IgD-negative memory B cell (primary cell): ENCODE measurements at regions not wholly inside any gene's neighbourhood (a gene's known extent, or its start where the extent isn't known, plus 50 kb on each side); places are given as distances from the start of the nearest gene placed in this dataset.
A peak's percentile ranks its signal among the peaks of the same experiment; 100 is the strongest.

Source experiments
- H3K27ac Mint-ChIP-seq, 3 donors: one replicate each; pipeline ENCODE4 v1.8.0; 2020 to 2022; ENCODE audit warnings: mild to moderate bottlenecking in 3 of 3, mixed read lengths in 3 of 3, moderate library complexity in 1 of 3
- H3K27me3 Mint-ChIP-seq: one replicate; pipeline ENCODE4 v1.8.0; 2021; ENCODE audit warnings: mixed read lengths
- H3K36me3 Mint-ChIP-seq: one replicate; pipeline ENCODE4 v1.8.0; 2020; ENCODE audit warnings: mild to moderate bottlenecking, mixed read lengths
- H3K4me1 Mint-ChIP-seq, 3 donors: one replicate each; pipeline ENCODE4 v1.8.0; 2020 to 2022; ENCODE audit warnings: mixed read lengths in 3 of 3, mild to moderate bottlenecking in 1 of 3
- H3K4me3 Mint-ChIP-seq, 4 donors: one replicate each; pipeline ENCODE4 v1.8.0; 2020 to 2022; ENCODE audit warnings: mild to moderate bottlenecking in 4 of 4, mixed read lengths in 4 of 4, moderate library complexity in 3 of 4
- H3K9me3 Mint-ChIP-seq, 3 donors: one replicate each; pipeline ENCODE4 v1.8.0; 2020 to 2021; ENCODE audit warnings: mixed read lengths in 3 of 3, mild to moderate bottlenecking in 1 of 3

GRCh38 chr13:64928696-64929499 lies 2301.2 kb downstream of the PCDH9 start:
- Mint-ChIP-seq H3K9me3 (no peaks in the 10 kb centered on the region), H3K27ac (no peak overlapping the region), H3K36me3 (no peaks in the 10 kb centered on the region), H3K27me3 (no peaks in the 10 kb centered on the region), H3K4me3 (no peak overlapping the region), H3K4me1 (no peaks in the 10 kb centered on the region)

DNA sequence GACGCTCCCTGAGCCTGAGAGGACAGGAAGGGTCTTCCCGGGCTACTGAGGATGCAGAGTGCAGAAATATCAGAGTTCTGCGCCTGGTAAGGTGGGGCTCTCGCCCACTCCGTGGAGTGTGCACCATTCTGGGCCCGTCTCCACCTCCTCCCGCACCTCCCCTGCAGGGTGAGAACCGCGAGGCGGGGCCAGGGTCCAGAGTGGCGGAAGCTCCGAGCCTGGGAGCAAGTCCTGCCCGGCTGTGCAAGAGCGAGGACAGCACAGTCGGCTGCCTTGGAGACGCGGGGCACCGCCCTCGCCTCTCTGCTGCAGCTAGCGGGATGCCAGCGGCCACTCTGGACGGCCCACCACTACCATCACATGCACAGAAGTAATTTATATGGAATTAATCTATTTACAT lies 2304.4 kb downstream of the PCDH9 start:
- H3K4me3 Mint-ChIP-seq: peak overlapping the region in 1 of 4 donors; percentile 23
- H3K27me3 Mint-ChIP-seq: no peaks in the 10 kb centered on the region
- peaks cover 0 to 7% (median 2%) of the 10 kb centered on the region in 3 donors for H3K9me3 Mint-ChIP-seq
- no peaks in the 10 kb centered on the region for H3K36me3 Mint-ChIP-seq
- H3K4me1 Mint-ChIP-seq: no peaks in the 10 kb centered on the region
- H3K27ac Mint-ChIP-seq: no peak overlapping the region

- Mint-ChIP-seq H3K4me1 (no peaks in the 10 kb centered on the region), H3K27me3 (no peaks in the 10 kb centered on the region), H3K9me3 (peaks cover 0 to 7% (median 2%) of the 10 kb centered on the region in 3 donors), H3K36me3 (no peaks in the 10 kb centered on the region), H3K4me3 (peak overlapping the region in 1 of 4 donors; percentile 23), H3K27ac (no peak overlapping the region)
Observed at GRCh38 chr13:64925284-64925683, 2304.9 kb downstream of the PCDH9 start.

GRCh38 chr13:64924401-64924800 lies 2305.7 kb downstream of the PCDH9 start:
- H3K4me3 Mint-ChIP-seq: no peak overlapping the region
- H3K9me3 Mint-ChIP-seq: peaks cover 0 to 7% (median 2%) of the 10 kb centered on the region in 3 donors
- no peaks in the 10 kb centered on the region for H3K36me3 Mint-ChIP-seq
- H3K27me3 Mint-ChIP-seq: no peaks in the 10 kb centered on the region
- no peak overlapping the region for H3K27ac Mint-ChIP-seq
- no peaks in the 10 kb centered on the region for H3K4me1 Mint-ChIP-seq

- Mint-ChIP-seq H3K36me3 (peaks cover 3% of the 10 kb centered on the region), H3K4me3 (no peak overlapping the region), H3K27ac (no peak overlapping the region), H3K4me1 (no peaks in the 10 kb centered on the region), H3K9me3 (peaks cover 2 to 17% (median 3%) of the 10 kb centered on the region in 3 donors), H3K27me3 (no peaks in the 10 kb centered on the region)
Observed at GRCh38 chr13:64917566-64917965, 2312.6 kb downstream of the PCDH9 start.

- H3K36me3 Mint-ChIP-seq: peaks cover 3% of the 10 kb centered on the region
- H3K9me3 Mint-ChIP-seq: peaks cover 3 to 10% (median 3%) of the 10 kb centered on the region in 3 donors
- H3K27ac Mint-ChIP-seq: no peak overlapping the region
- no peaks in the 10 kb centered on the region for H3K4me1 Mint-ChIP-seq
- no peak overlapping the region for H3K4me3 Mint-ChIP-seq
- no peaks in the 10 kb centered on the region for H3K27me3 Mint-ChIP-seq
Observed at GRCh38 chr13:64912141-64912540, 2318.0 kb downstream of the PCDH9 start.

DNA sequence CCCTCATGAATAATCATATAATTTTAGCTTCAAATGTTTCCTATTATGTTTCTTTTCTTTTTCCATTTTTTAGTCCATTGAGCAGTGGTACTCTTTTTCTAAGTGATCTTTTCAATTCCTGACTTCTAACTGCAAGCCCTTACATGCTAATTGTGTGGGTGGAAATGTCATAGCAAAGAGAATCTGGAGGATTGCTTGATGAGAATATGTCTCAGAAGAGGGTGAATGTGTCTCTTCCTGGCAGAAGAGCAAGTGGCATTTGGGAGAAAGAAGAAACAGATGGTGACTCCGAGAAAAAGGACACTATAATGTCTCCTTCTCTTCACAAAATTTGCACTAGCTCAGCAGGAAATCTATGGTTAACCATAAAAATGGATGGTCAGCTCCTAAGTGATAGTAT lies 2320.0 kb downstream of the PCDH9 start:
- Mint-ChIP-seq H3K27ac (no peak overlapping the region), H3K27me3 (no peaks in the 10 kb centered on the region), H3K4me1 (no peaks in the 10 kb centered on the region), H3K4me3 (no peak overlapping the region), H3K9me3 (peaks cover 3 to 10% (median 5%) of the 10 kb centered on the region in 3 donors), H3K36me3 (peaks cover 2% of the 10 kb centered on the region)

- H3K27me3 Mint-ChIP-seq: no peaks in the 10 kb centered on the region
- H3K27ac Mint-ChIP-seq: no peak overlapping the region
- H3K4me3 Mint-ChIP-seq: no peak overlapping the region
- no peaks in the 10 kb centered on the region for H3K4me1 Mint-ChIP-seq
- H3K36me3 Mint-ChIP-seq: peaks cover 2% of the 10 kb centered on the region
- peaks cover 3 to 10% (median 5%) of the 10 kb centered on the region in 3 donors for H3K9me3 Mint-ChIP-seq
Observed at GRCh38 chr13:64909184-64909583, 2321.0 kb downstream of the PCDH9 start.

GRCh38 chr13:64900039-64900438 lies 2330.1 kb downstream of the PCDH9 start:
- H3K9me3 Mint-ChIP-seq: peaks cover 2 to 8% (median 6%) of the 10 kb centered on the region in 3 donors
- H3K4me1 Mint-ChIP-seq: no peaks in the 10 kb centered on the region
- H3K4me3 Mint-ChIP-seq: no peak overlapping the region
- H3K27ac Mint-ChIP-seq: peak overlapping the region in 1 of 3 donors; percentile 59
- H3K27me3 Mint-ChIP-seq: no peaks in the 10 kb centered on the region
- no peaks in the 10 kb centered on the region for H3K36me3 Mint-ChIP-seq

- H3K27ac Mint-ChIP-seq: no peak overlapping the region
- H3K4me3 Mint-ChIP-seq: no peak overlapping the region
- no peaks in the 10 kb centered on the region for H3K27me3 Mint-ChIP-seq
- H3K4me1 Mint-ChIP-seq: no peaks in the 10 kb centered on the region
- no peaks in the 10 kb centered on the region for H3K36me3 Mint-ChIP-seq
- H3K9me3 Mint-ChIP-seq: peaks cover 0 to 11% (median 4%) of the 10 kb centered on the region in 3 donors
Observed at GRCh38 chr13:64884976-64885375, 2345.2 kb downstream of the PCDH9 start.

GRCh38 chr13:64877176-64877575 lies 2353.0 kb downstream of the PCDH9 start:
- H3K4me3 Mint-ChIP-seq: no peak overlapping the region
- no peak overlapping the region for H3K27ac Mint-ChIP-seq
- no peaks in the 10 kb centered on the region for H3K27me3 Mint-ChIP-seq
- H3K4me1 Mint-ChIP-seq: no peaks in the 10 kb centered on the region
- no peaks in the 10 kb centered on the region for H3K36me3 Mint-ChIP-seq
- peaks cover 0 to under 1% (median 0%) of the 10 kb centered on the region in 3 donors for H3K9me3 Mint-ChIP-seq

DNA sequence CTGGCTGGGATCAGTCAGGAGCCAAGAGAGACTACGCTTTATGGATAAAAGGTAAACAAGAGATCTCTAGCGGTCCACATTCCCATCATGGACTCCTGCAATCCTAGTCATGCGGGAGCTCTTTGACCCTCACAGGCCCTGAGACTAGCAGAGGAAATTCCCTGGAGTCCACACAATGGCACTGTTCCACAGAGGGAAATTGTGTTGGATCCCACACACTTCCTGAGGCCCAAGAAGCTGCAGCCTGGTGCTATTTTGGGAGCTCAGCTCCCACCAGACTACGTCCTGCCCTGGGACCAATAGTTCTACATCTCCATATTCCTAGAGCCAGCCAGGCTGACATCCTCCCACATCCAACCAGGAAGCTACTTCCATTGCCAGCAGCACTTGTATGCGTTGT lies 2358.4 kb downstream of the PCDH9 start:
- Mint-ChIP-seq H3K36me3 (no peaks in the 10 kb centered on the region), H3K27ac (no peak overlapping the region), H3K27me3 (no peaks in the 10 kb centered on the region), H3K9me3 (peaks cover 0 to 6% (median 3%) of the 10 kb centered on the region in 3 donors), H3K4me1 (no peaks in the 10 kb centered on the region), H3K4me3 (no peak overlapping the region)

DNA sequence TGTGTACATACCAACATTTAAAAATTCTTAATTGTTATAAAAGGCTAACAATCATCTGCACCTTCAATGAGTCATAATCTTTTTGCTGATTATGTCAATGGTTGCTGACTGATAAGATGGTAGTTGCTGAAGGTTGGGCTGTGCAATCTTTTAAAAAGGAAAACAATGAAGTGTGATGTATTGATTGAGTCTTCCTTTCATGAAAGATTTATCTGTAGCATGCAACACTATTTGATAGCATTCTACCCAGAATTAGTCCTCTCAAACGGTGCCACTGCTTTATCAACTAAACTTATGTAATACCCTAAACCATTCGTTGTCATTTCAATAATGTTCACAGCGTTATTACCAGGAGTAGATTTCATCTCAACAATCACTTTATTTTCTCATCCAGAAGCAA lies 2360.6 kb downstream of the PCDH9 start:
- Mint-ChIP-seq H3K9me3 (peaks cover 0 to 6% (median 3%) of the 10 kb centered on the region in 3 donors), H3K4me3 (no peak overlapping the region), H3K36me3 (no peaks in the 10 kb centered on the region), H3K4me1 (no peaks in the 10 kb centered on the region), H3K27me3 (no peaks in the 10 kb centered on the region), H3K27ac (no peak overlapping the region)

- H3K9me3 Mint-ChIP-seq: peaks cover 0 to 6% (median 3%) of the 10 kb centered on the region in 3 donors
- H3K4me1 Mint-ChIP-seq: no peaks in the 10 kb centered on the region
- no peak overlapping the region for H3K4me3 Mint-ChIP-seq
- no peak overlapping the region for H3K27ac Mint-ChIP-seq
- no peaks in the 10 kb centered on the region for H3K27me3 Mint-ChIP-seq
- H3K36me3 Mint-ChIP-seq: no peaks in the 10 kb centered on the region
Observed at GRCh38 chr13:64867856-64868255, 2362.3 kb downstream of the PCDH9 start.

- Mint-ChIP-seq H3K36me3 (no peaks in the 10 kb centered on the region), H3K9me3 (peaks cover 0 to 6% (median 0%) of the 10 kb centered on the region in 3 donors), H3K4me1 (no peaks in the 10 kb centered on the region), H3K27ac (no peak overlapping the region), H3K4me3 (no peak overlapping the region), H3K27me3 (no peaks in the 10 kb centered on the region)
Observed at GRCh38 chr13:64866331-64866730, 2363.8 kb downstream of the PCDH9 start.

GRCh38 chr13:64855506-64855905 lies 2374.6 kb downstream of the PCDH9 start:
- peaks cover 2 to 17% (median 3%) of the 10 kb centered on the region in 3 donors for H3K9me3 Mint-ChIP-seq
- H3K27ac Mint-ChIP-seq: no peak overlapping the region

More at GRCh38 chr13:64855506-64855905, 2374.6 kb downstream of the PCDH9 start:
- no peaks in the 10 kb centered on the region for H3K4me1 Mint-ChIP-seq
- H3K36me3 Mint-ChIP-seq: no peaks in the 10 kb centered on the region
- H3K27me3 Mint-ChIP-seq: no peaks in the 10 kb centered on the region
- no peak overlapping the region for H3K4me3 Mint-ChIP-seq
